Sigmoid colon (tissue), 6 donors: ENCODE measurements at regions not wholly inside any gene's neighbourhood (a gene's known extent, or its start where the extent isn't known, plus 50 kb on each side); places are given as distances from the start of the nearest gene placed in this dataset.

Source experiments
- DNase-seq: peaks from one replicate; pipeline ENCODE4 v3.0.0-alpha.2; 2019
- H3K27ac ChIP-seq, 4 donors: fragments of 200-600 bp; sonication (generic); one replicate each; pipeline ENCODE4 v1.5.1; 2016 to 2019; ENCODE audit warnings: mild to moderate bottlenecking in 1 of 4
- H3K27me3 ChIP-seq, 3 donors: fragments of 200-600 bp; sonication (generic); one replicate each; pipeline ENCODE4 v1.5.1; 2019; ENCODE audit warnings: mild to moderate bottlenecking in 1 of 3
- H3K36me3 ChIP-seq, 4 donors: fragments of 200-600 bp; sonication (generic); one replicate each; pipeline ENCODE4 v1.5.1; 2016 to 2019
- H3K4me1 ChIP-seq, 4 donors: fragments of 200-600 bp; sonication (generic); one replicate each; pipeline ENCODE4 v1.5.1; 2017 to 2019
- H3K4me3 ChIP-seq, 4 donors: fragments of 200-600 bp; sonication (generic); one replicate each; pipeline ENCODE4 v1.5.1; 2017 to 2019; ENCODE audit warnings: mild to moderate bottlenecking in 2 of 4, moderate library complexity in 1 of 4
- H3K9me3 ChIP-seq, 4 donors: fragments of 200-600 bp in 3 of 4; sonication (generic) in 3 of 4; one replicate each; pipeline versions ENCODE4 v1.5.1 to v1.6.1; 2013 to 2019
- CTCF ChIP-seq, 4 experiments: fragments of 450-650 bp in 3 of 4; fragments of 200-600 bp in 1 of 4; IDR thresholded peaks; one replicate each; pipeline ENCODE4 v1.5.1; 2016 to 2019; ENCODE audit warnings: antibody characterized with exemption in 4 of 4, mild to moderate bottlenecking in 3 of 4, moderate library complexity in 2 of 4
- EP300 ChIP-seq, 4 donors: sonication (generic); formaldehyde crosslinking; IDR thresholded peaks; one replicate each; pipeline ENCODE4 v1.6.1; 2017; ENCODE audit warnings: antibody characterized with exemption in 4 of 4
- POLR2A ChIP-seq, 2 donors: fragments of 450-650 bp; IDR thresholded peaks; one replicate each; pipeline ENCODE4 v1.6.1; 2016; ENCODE audit warnings: antibody characterized with exemption in 2 of 2, mild to moderate bottlenecking in 2 of 2, moderate library complexity in 2 of 2
- POLR2AphosphoS5 ChIP-seq, 4 donors: sonication (generic); formaldehyde crosslinking; IDR thresholded peaks; one replicate each; pipeline ENCODE4 v1.6.1; 2017; ENCODE audit warnings: antibody characterized with exemption in 4 of 4
- WGBS, 2 donors: extraction: QIAGEN DNeasy Blood & Tissue Kit; methylation state at CpG; one replicate each; pipeline ENCODE4 v1.1.7; 2013; 5-methylcytosine and 5-hydroxymethylcytosine counted together
- intact Hi-C: fragments of 100-400 bp; cut with DNase I; formaldehyde crosslinking; loops from one replicate; pipeline ENCODE4 v1.15.1; 2023
- donor health status: healthy with polysubstance abuse.
- donor health status: healthy.

- Histone ChIP-seq H3K27ac (peak overlapping the region in 3 of 4 donors; percentile 46 to 59 (median 53)), H3K36me3 (no peaks in the 10 kb centered on the region), H3K4me1 (peaks cover 0 to 56% (median 38%) of the 10 kb centered on the region in 4 donors), H3K9me3 (no peaks in the 10 kb centered on the region), H3K4me3 (no peak overlapping the region), H3K27me3 (no peaks in the 10 kb centered on the region)
- intact Hi-C loops = no loop called here
- TF ChIP-seq CTCF (IDR thresholded peaks at IDR 0.05) = no peak
- no peak for TF ChIP-seq POLR2AphosphoS5 (IDR thresholded peaks at IDR 0.05)
- TF ChIP-seq EP300 (IDR thresholded peaks at IDR 0.05) = no peak
- no peak for TF ChIP-seq POLR2A (IDR thresholded peaks at IDR 0.05)
- WGBS, 2 donors = 55 to 87% methylated on average over 5 of the region's 5 CpGs
- DNase-seq = no peak
Observed at GRCh38 chr5:60540856-60541805, 158.8 kb downstream of the DEPDC1B start.

- TF ChIP-seq POLR2A (IDR thresholded peaks at IDR 0.05) = no peak
- no peak for TF ChIP-seq POLR2AphosphoS5 (IDR thresholded peaks at IDR 0.05)
- TF ChIP-seq CTCF (IDR thresholded peaks at IDR 0.05) = no peak
- no peak for TF ChIP-seq EP300 (IDR thresholded peaks at IDR 0.05)
- H3K9me3 ChIP-seq = no peaks in the 10 kb centered on the region
- H3K36me3 ChIP-seq = no peaks in the 10 kb centered on the region
- H3K27ac ChIP-seq = peak overlapping the region in 2 of 4 donors; percentile 41 to 59
- intact Hi-C loops = no loop called here
- no peak for DNase-seq
- H3K4me3 ChIP-seq = no peak overlapping the region
- H3K27me3 ChIP-seq = no peaks in the 10 kb centered on the region
- H3K4me1 ChIP-seq = peaks cover 0 to 39% (median 21%) of the 10 kb centered on the region in 4 donors
- WGBS, 2 donors = 82 to 88% methylated on average over 1 of the region's 1 CpG
Observed at GRCh38 chr5:60538955-60539866, 160.8 kb downstream of the DEPDC1B start.

- TF ChIP-seq POLR2AphosphoS5 (IDR thresholded peaks at IDR 0.05) = no peak
- no peak for TF ChIP-seq CTCF (IDR thresholded peaks at IDR 0.05)
- TF ChIP-seq EP300 (IDR thresholded peaks at IDR 0.05) = no peak
- no peak for TF ChIP-seq POLR2A (IDR thresholded peaks at IDR 0.05)
- 83% methylated on average over 2 of the region's 2 CpGs for WGBS, 2 donors
- intact Hi-C loops = no loop called here
Observed at GRCh38 chr5:60538426-60538825, 161.5 kb downstream of the DEPDC1B start.

GRCh38 chr5:60535951-60536350 is 164.0 kb downstream of the DEPDC1B start:
- 81 to 93% methylated on average over 2 of the region's 2 CpGs for WGBS, 2 donors
- H3K36me3 ChIP-seq = no peaks in the 10 kb centered on the region
- H3K4me3 ChIP-seq = no peak overlapping the region
- H3K4me1 ChIP-seq = peaks cover 0 to 21% (median 9%) of the 10 kb centered on the region in 4 donors
- no peak for DNase-seq
- no peak for TF ChIP-seq CTCF (IDR thresholded peaks at IDR 0.05)
- TF ChIP-seq POLR2A (IDR thresholded peaks at IDR 0.05) = no peak
- H3K27me3 ChIP-seq = no peaks in the 10 kb centered on the region
- H3K9me3 ChIP-seq = no peaks in the 10 kb centered on the region
- no peak overlapping the region for H3K27ac ChIP-seq
- intact Hi-C loops = no loop called here

More at GRCh38 chr5:60538426-60538825, 161.5 kb downstream of the DEPDC1B start:
- no peaks in the 10 kb centered on the region for H3K36me3 ChIP-seq
- peak overlapping the region in 1 of 4 donors; percentile 59 for H3K27ac ChIP-seq
- no peak overlapping the region for H3K4me3 ChIP-seq
- DNase-seq = no peak
- no peaks in the 10 kb centered on the region for H3K27me3 ChIP-seq
- H3K4me1 ChIP-seq = peaks cover 0 to 39% (median 20%) of the 10 kb centered on the region in 4 donors
- no peaks in the 10 kb centered on the region for H3K9me3 ChIP-seq
